WTC11 (cell line): ENCODE measurements at regions not wholly inside any gene's neighbourhood (a gene's known extent, or its start where the extent isn't known, plus 50 kb on each side); places are given as distances from the start of the nearest gene placed in this dataset.

Experiments
- ARID4B ChIP-seq: sonication (generic); formaldehyde crosslinking; IDR thresholded peaks from 2 replicates; pipeline ENCODE4 v1.8.0; 2023; ENCODE audit warnings: missing genetic modification reagents, mild to moderate bottlenecking, borderline replicate concordance
- ATF1 ChIP-seq: sonication (generic); formaldehyde crosslinking; IDR thresholded peaks from 2 replicates; pipeline ENCODE4 v1.8.1; 2023; ENCODE audit warnings: mild to moderate bottlenecking, moderate library complexity, missing genetic modification reagents
- CREB1 ChIP-seq: sonication (generic); formaldehyde crosslinking; IDR thresholded peaks from 2 replicates; pipeline ENCODE4 v1.8.0; 2023; ENCODE audit warnings: mild to moderate bottlenecking, missing genetic modification reagents
- CTCF ChIP-seq: fragments of 200-600 bp; IDR thresholded peaks from 2 replicates; pipeline ENCODE4 v1.8.0; 2022; ENCODE audit warnings: antibody characterized with exemption
- FOXJ3 ChIP-seq: sonication (generic); formaldehyde crosslinking; IDR thresholded peaks from 2 replicates; pipeline ENCODE4 v1.9.0; 2021; ENCODE audit warnings: missing genetic modification reagents, mild to moderate bottlenecking, borderline replicate concordance
- NFE2L1 ChIP-seq: sonication (generic); formaldehyde crosslinking; IDR thresholded peaks from 2 replicates; pipeline ENCODE4 v1.8.1; 2023; ENCODE audit warnings: missing genetic modification reagents
- SOX15 ChIP-seq: fragments of 250-450 bp; sonication (Bioruptor Pico); IDR thresholded peaks from 2 replicates; pipeline ENCODE4 v1.9.0; 2021; ENCODE audit warnings: mild to moderate bottlenecking
- SP1 ChIP-seq: sonication (generic); formaldehyde crosslinking; conservative IDR thresholded peaks from 2 replicates; pipeline ENCODE4 v1.8.1; 2022; ENCODE audit warnings: missing genetic modification reagents
- ZBTB43 ChIP-seq: sonication (generic); formaldehyde crosslinking; IDR thresholded peaks from 2 replicates; pipeline ENCODE4 v1.8.1; 2023; ENCODE audit warnings: mild to moderate bottlenecking, missing genetic modification reagents
- ZNF232 ChIP-seq: sonication (generic); formaldehyde crosslinking; IDR thresholded peaks from 2 replicates; pipeline ENCODE4 v1.8.0; 2022; ENCODE audit warnings: mild to moderate bottlenecking, missing genetic modification reagents
- ZNF512 ChIP-seq: sonication (generic); formaldehyde crosslinking; IDR thresholded peaks from 2 replicates; pipeline ENCODE4 v1.8.1; 2022; ENCODE audit warnings: missing genetic modification reagents, borderline replicate concordance
- TF ChIP-seq, protein P1 (sequence below): sonication (generic); formaldehyde crosslinking; conservative IDR thresholded peaks from 2 replicates; pipeline ENCODE4 v1.8.1; 2022; ENCODE audit warnings: mild to moderate bottlenecking, missing genetic modification reagents
- TF ChIP-seq, protein P2 (sequence below): fragments of 250-450 bp; sonication (Bioruptor Pico); IDR thresholded peaks from 2 replicates; pipeline ENCODE4 v2.1.2; 2022; ENCODE audit warnings: mild to moderate bottlenecking, moderate library complexity
- TF ChIP-seq, protein P3 (sequence below): sonication (generic); formaldehyde crosslinking; IDR thresholded peaks from 2 replicates; pipeline ENCODE4 v1.8.1; 2022; ENCODE audit warnings: low read depth, mild to moderate bottlenecking, moderate library complexity, missing genetic modification reagents, borderline replicate concordance

- TF ChIP-seq CTCF (no peak), ZNF512 (no peak), ZBTB43 (CRISPR knock-in tag) (no peak), SP1 (no peak), ARID4B (no peak), CREB1 (no peak), ATF1 (no peak), ZNF232 (CRISPR knock-in tag) (no peak), FOXJ3 (CRISPR knock-in tag) (no peak), SOX15 (CRISPR knock-in tag) (no peak), NFE2L1 (CRISPR knock-in tag) (no peak)
- TF ChIP-seq, protein P1, sequence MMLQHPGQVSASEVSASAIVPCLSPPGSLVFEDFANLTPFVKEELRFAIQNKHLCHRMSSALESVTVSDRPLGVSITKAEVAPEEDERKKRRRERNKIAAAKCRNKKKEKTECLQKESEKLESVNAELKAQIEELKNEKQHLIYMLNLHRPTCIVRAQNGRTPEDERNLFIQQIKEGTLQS (CRISPR knock-in tag), result no peak
- TF ChIP-seq, protein P2, sequence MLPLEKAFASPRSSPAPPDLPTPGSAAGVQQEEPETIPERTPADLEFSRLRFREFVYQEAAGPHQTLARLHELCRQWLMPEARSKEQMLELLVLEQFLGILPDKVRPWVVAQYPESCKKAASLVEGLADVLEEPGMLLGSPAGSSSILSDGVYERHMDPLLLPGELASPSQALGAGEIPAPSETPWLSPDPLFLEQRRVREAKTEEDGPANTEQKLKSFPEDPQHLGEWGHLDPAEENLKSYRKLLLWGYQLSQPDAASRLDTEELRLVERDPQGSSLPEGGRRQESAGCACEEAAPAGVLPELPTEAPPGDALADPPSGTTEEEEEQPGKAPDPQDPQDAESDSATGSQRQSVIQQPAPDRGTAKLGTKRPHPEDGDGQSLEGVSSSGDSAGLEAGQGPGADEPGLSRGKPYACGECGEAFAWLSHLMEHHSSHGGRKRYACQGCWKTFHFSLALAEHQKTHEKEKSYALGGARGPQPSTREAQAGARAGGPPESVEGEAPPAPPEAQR (CRISPR knock-in tag), result no peak
- TF ChIP-seq, protein P3, sequence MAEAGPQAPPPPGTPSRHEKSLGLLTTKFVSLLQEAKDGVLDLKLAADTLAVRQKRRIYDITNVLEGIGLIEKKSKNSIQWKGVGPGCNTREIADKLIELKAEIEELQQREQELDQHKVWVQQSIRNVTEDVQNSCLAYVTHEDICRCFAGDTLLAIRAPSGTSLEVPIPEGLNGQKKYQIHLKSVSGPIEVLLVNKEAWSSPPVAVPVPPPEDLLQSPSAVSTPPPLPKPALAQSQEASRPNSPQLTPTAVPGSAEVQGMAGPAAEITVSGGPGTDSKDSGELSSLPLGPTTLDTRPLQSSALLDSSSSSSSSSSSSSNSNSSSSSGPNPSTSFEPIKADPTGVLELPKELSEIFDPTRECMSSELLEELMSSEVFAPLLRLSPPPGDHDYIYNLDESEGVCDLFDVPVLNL (CRISPR knock-in tag), result no peak
These were observed 292.1 kb downstream of the SETD4 start for GRCh38 chr21:35768187-35768586.
